Urinary bladder (tissue), 3 donors: ENCODE measurements at regions not wholly inside any gene's neighbourhood (a gene's known extent, or its start where the extent isn't known, plus 50 kb on each side); places are given as distances from the start of the nearest gene placed in this dataset.

ENCODE experiments used
- DNase-seq: peaks from one replicate; pipeline ENCODE4 v3.0.0-alpha.2; 2015; ENCODE audit errors: extremely low spot score
- H3K27ac ChIP-seq: one replicate; pipeline ENCODE4 v1.5.1; 2013; ENCODE audit warnings: low read depth, mild to moderate bottlenecking, moderate library complexity
- H3K36me3 ChIP-seq: one replicate; pipeline ENCODE4 v1.6.1; 2013; ENCODE audit warnings: mild to moderate bottlenecking, moderate library complexity; ENCODE audit not compliant: insufficient read depth
- H3K4me1 ChIP-seq: one replicate; pipeline ENCODE4 v1.6.1; 2013; ENCODE audit warnings: mild to moderate bottlenecking, moderate library complexity; ENCODE audit not compliant: insufficient read depth
- H3K4me3 ChIP-seq: one replicate; pipeline ENCODE4 v1.5.1; 2013; ENCODE audit warnings: low read depth, low read length
- WGBS: extraction: QIAGEN DNeasy Blood & Tissue Kit; methylation state at CpG from one replicate; pipeline ENCODE4 v1.1.7; 2013; 5-methylcytosine and 5-hydroxymethylcytosine counted together
- donor health status: healthy with polysubstance abuse.
- donor health status: healthy.

DNA sequence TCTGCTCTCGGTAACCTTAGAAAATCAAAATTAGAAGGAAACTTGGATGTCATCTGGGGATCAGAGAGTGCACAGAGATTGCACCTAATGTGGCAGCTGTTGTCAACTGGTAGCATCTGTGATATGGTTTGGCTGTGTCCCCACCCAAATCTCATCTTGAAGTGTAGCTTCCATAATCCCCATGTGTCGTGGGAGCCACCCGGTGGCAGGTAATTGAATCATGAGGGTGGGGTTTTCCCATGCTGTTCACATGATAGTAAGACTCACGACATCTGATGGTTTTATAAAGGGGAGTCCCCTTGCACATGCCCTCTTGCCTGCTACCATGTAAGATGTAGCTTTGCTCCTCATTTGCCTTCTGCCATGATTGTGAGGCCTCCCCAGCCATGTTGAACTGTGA is 127.7 kb upstream of the SRRM4 start:
- Histone ChIP-seq H3K36me3 (no peaks in the 10 kb centered on the region), H3K27ac (no peak overlapping the region), H3K4me1 (no peaks in the 10 kb centered on the region), H3K4me3 (no peak overlapping the region)
- DNase-seq, result no peak
- WGBS, result 68% methylated on average over 4 of the region's 4 CpGs

DNA sequence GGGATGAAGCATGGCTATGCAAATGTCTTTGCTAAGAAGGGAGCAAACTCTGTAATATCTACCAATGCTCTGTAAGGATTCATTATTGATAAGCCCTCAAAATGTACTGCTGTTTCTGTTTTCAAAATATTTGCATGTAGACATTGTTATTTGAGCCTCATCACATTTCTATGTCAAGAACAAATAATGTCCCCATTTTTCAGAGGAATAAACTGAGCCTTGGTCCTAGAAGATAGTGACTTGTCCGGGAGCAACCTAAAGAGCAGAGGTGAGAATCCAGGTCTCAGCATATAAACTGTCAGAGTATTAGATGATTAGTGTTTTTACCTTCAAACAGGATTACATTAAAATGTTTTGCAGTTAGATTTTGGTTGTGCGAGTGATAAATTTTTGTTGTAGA is 125.5 kb upstream of the SRRM4 start:
- Histone ChIP-seq H3K4me3 (no peak overlapping the region), H3K27ac (no peak overlapping the region), H3K4me1 (no peaks in the 10 kb centered on the region), H3K36me3 (no peaks in the 10 kb centered on the region)
- DNase-seq, result no peak
- WGBS, result 86% methylated on average over 2 of the region's 2 CpGs

DNA sequence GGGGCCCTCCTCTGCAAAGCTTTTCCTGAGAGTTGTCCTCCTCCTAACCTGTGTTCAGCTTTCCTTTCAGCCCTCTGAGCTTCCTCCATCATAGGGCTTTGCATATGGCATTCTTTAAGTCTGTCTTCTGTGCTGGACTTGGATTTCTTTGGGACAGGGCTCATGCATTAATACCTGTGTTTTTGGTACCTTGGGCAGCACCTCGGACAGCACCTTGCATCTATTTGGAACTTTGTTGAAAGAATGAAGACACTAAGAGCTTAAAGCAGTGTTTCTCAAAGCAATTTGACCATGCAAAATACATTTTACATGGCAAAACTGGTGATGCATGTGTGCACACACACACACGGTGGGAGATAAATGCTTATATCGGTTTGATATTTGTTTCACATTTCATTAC is 115.0 kb upstream of the SRRM4 start:
- WGBS, result 30% methylated on average over 3 of the region's 3 CpGs
- Histone ChIP-seq H3K27ac (no peak overlapping the region), H3K4me3 (no peak overlapping the region), H3K36me3 (no peaks in the 10 kb centered on the region), H3K4me1 (no peaks in the 10 kb centered on the region)
- DNase-seq, result no peak

DNA sequence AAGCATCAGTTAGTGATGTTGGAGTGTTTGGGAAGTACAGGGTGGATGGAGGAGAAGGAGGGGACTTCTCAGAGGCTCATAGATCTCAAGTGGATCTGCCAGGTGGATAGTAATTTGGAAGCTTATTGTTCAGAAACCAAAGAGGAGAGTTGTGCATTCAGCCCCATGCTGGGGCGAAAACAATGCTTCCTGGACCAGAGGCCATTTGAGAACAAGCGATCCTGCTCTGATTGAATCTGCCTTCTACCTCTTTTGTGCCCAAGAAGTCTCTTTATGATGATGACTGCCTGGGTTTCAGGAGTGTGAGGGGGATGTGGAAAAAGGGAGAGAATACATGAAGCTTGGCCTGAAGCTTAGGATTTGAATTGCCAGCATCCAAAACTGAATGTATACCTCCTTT is 110.8 kb upstream of the SRRM4 start:
- no peak for DNase-seq
- H3K27ac ChIP-seq, result no peak overlapping the region
- no peaks in the 10 kb centered on the region for H3K36me3 ChIP-seq
- no peaks in the 10 kb centered on the region for H3K4me1 ChIP-seq
- no peak overlapping the region for H3K4me3 ChIP-seq
- WGBS, result 66% methylated on average over 2 of the region's 2 CpGs

DNA sequence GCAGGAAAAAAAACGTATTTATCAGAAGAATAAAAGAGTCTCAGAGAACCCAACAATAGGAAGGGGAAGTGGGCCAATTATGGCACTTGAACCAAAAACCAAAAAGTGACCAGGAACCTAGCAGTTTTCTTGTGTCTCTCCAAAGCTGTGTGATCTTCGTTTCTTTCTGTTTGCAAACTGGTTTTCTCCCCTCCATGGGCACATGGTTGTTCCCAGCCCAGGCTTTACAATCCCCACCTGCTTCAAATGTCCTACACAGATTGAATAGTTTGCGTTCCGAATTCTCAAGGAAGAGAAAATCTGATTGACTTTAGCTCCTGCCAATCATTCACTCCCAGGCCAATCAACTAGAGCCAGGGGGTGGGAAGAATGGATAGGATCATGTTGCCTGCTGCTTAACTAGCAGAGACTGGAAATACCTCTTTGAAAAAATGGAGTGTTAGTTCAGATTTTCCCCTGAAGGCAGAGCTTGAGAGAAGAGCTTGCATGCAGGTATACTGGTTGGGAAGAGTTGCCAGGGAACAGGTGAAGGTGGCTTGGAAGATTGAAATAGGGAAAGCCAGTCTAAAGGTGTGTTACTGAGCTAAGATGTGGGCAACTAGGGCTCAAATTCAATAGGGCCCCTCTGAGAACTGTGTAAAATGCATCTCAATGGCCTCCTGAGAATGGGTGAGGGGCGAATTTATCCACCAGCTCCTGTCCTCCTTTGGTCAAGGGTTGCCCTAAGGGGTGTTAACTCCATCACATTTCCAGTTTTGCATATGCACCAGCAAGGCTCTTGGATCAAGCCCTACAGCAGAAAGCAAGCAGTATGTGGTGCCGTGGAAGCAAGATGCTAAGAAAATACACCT is 106.4 kb upstream of the SRRM4 start:
- Histone ChIP-seq H3K4me1 (no peaks in the 10 kb centered on the region), H3K4me3 (no peak overlapping the region), H3K36me3 (no peaks in the 10 kb centered on the region), H3K27ac (no peak overlapping the region)
- DNase-seq, result no peak
- WGBS, result 27% methylated on average over 6 of the region's 6 CpGs

DNA sequence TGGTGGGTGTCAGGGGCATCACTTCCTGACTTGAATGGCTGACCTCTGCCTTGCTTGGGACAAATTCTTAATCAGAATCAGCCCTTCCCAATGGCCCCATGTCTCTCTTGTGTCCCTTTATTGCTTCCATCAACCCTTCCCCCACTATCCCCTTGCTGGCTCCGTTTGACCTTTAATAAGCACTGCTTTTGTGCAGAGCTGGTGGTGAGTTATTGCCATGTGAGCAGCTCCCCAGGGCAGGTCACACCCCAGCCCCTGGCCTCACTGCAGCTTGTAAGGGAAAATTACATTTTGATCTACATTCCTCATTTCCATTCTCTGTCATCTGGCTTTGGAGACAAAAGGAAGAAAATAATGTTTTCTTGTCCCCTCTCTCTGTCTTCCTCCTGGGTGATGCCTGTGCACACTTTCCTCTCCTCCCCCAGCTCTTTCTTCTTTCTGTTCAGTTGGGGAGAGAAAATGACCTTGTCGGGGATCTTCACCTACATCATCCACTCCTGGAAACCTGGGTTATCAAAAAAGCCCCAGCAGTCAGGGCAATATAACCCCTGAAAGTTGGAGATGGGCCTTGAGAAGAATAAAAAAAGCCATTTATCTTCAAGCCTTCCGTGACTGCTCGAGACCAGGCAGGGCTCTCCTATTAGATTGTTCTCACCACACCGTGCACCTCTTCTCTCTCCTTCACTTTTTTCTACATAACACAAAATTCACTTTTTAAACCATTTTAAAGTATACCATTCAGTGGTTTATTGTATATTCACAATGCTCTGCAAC is 100.4 kb upstream of the SRRM4 start:
- no peak for DNase-seq
- H3K27ac ChIP-seq, result no peak overlapping the region
- H3K4me1 ChIP-seq, result no peaks in the 10 kb centered on the region
- no peaks in the 10 kb centered on the region for H3K36me3 ChIP-seq
- WGBS, result 57% methylated on average over 5 of the region's 5 CpGs
- no peak overlapping the region for H3K4me3 ChIP-seq

DNA sequence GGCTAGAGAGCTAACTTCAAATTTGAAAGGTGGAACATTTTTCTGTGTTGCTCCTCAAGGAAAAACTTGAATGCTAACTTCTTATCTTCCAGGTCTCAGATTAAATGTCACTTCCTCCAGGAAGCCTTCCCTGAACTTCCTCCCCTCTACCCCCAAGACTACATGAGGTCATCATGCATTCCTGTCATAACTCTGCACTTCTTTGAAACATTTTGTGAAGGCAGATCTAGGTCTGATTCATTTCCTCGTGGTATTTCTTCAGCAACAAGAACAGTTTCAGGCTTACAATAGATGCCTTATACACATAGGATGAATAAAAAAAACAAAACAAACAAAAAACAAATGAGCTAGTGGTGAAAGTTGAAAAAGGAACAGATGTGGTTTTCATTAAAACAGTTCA is 97.1 kb upstream of the SRRM4 start:
- Histone ChIP-seq H3K4me3 (no peak overlapping the region), H3K36me3 (no peaks in the 10 kb centered on the region), H3K27ac (no peak overlapping the region), H3K4me1 (no peaks in the 10 kb centered on the region)
- 54% methylated on average over 1 of the region's 1 CpG for WGBS
- no peak for DNase-seq

DNA sequence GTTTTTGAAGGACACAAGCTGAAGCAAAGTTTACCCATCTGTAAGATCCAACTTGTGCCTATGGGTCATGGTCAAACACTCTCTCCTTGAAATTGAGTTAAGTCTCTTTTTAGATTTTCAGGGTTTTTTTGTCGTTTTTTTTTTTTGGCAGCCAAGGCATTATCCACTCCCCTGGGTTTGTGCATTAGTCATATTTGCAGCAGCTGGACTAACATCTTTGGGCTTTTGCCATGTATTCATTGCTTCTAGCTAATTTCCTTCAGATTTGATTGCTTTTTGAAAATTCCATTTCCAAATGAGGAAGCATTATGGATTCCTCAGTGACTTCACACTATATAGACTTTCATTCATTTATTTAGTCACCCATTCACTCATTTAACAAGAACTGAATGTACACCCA is 80.3 kb upstream of the SRRM4 start:
- Histone ChIP-seq H3K27ac (no peak overlapping the region), H3K4me3 (no peak overlapping the region), H3K36me3 (no peaks in the 10 kb centered on the region), H3K4me1 (no peaks in the 10 kb centered on the region)
- no peak for DNase-seq
- 65% methylated on average over 1 of the region's 1 CpG for WGBS

DNA sequence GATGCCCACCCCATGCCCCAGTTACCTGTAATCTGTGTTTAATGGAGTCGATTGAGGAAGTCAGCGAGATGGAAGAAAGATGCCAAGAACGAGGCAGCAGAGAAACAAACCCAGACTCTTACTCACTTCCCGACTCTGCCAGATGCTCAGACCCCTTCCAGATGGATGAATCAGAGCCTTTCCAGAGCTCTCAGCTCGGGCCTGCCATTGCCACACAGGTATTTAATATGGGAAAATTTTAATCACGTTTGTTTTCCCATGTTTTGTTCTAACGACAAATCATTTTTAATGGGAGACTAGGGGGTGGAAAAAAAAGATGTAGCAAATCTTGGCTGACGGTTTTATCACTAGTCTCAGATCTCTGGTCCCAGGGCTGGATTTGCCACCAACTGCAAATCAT is 72.5 kb upstream of the SRRM4 start:
- no peak for DNase-seq
- Histone ChIP-seq H3K4me3 (no peak overlapping the region), H3K36me3 (no peaks in the 10 kb centered on the region), H3K4me1 (no peaks in the 10 kb centered on the region), H3K27ac (no peak overlapping the region)
- 65% methylated on average over 8 of the region's 8 CpGs for WGBS

DNA sequence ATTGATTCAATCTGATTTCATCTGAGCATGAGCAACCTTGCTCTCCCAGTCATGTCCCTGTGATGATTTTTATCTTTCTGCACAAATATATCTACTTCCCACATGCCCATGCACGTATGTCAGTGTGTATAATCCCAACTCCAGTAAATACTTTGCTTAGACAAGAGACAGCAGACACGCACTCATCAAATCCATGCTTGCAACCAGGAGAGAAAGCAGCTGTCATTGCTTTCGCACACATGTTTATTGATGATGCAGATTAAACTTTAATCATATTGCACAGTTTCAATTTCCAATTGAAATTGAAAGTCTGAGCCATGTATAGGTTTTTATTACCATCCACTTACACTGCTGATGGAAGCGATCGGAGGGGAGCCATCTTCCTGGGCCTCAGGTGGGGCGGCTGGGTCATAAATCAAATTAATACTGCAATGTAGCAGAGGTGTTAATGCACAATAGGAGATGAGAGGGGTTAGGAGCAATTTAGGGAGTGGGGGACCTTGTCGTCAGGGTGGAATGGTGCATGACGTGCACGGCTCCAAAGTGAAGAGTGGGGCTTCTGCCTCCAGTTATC is 68.6 kb upstream of the SRRM4 start:
- Histone ChIP-seq H3K27ac (no peak overlapping the region), H3K4me1 (no peaks in the 10 kb centered on the region), H3K36me3 (no peaks in the 10 kb centered on the region), H3K4me3 (no peak overlapping the region)
- no peak for DNase-seq
- 63% methylated on average over 9 of the region's 9 CpGs for WGBS

DNA sequence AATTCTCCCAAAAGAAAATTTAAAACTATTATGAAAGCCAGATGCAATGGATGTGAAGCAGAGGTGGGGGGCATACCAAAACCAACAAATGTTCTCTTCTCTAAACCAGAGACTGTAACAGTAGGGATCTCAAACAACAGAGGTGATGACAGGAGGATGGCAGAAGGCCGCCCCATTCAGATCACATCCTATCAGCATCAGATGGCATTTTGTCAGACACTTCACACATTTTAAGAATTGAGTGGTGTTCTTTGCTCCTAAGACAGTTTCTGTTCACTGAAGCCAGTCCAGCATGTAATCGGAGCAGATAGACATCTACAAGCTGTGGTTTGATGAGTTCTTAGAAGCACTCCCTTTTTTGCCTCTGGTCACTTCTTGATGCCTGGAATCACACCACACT is 59.6 kb upstream of the SRRM4 start:
- 86% methylated on average over 2 of the region's 2 CpGs for WGBS
- Histone ChIP-seq H3K27ac (no peak overlapping the region), H3K36me3 (no peaks in the 10 kb centered on the region), H3K4me1 (no peaks in the 10 kb centered on the region), H3K4me3 (no peak overlapping the region)
- DNase-seq, result no peak

DNA sequence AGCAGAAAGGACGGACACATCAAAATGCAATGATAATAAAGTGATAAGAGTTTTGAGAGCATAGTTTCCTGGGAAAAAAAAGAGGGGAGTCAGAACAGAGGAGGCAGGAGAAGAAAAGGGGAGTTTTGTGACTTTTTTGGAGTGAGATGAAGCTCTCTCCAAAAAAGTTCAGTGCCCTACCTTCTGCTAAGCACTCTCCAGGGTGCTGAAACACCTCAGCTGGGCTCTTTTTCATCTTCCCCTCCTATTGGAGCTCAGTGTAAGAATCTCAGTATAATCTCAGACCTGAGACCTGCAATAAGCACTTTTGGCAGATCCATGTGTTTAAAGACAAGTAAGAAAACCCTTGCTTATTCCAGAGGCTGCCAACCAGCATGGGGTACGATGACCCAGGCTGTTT is 58.9 kb upstream of the SRRM4 start:
- no peak overlapping the region for H3K4me3 ChIP-seq
- 33% methylated on average over 2 of the region's 2 CpGs for WGBS
- no peaks in the 10 kb centered on the region for H3K36me3 ChIP-seq
- no peak for DNase-seq
- no peak overlapping the region for H3K27ac ChIP-seq
- H3K4me1 ChIP-seq, result no peaks in the 10 kb centered on the region

DNA sequence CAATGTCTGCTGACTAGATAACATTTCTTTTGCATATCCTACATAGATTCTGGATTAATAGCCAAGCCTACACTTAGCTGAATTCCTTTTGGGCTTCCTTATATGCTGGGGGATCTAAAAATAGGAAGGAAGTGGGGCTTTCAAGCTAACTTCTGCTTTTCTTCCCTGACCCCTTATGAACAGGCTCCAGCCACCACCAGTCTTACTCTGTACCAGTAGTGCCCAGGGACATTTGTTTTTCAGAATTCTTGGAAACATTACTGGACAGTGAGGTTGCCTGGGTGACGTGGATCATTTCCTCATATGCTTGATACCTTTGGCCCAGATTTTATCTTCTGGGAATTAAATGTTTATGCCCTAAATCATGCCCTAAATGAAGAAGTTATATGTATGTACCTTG is 55.9 kb upstream of the SRRM4 start:
- 25% methylated on average over 1 of the region's 1 CpG for WGBS
- H3K4me3 ChIP-seq, result no peak overlapping the region
- H3K4me1 ChIP-seq, result no peaks in the 10 kb centered on the region
- no peak for DNase-seq
- H3K27ac ChIP-seq, result no peak overlapping the region
- H3K36me3 ChIP-seq, result no peaks in the 10 kb centered on the region

DNA sequence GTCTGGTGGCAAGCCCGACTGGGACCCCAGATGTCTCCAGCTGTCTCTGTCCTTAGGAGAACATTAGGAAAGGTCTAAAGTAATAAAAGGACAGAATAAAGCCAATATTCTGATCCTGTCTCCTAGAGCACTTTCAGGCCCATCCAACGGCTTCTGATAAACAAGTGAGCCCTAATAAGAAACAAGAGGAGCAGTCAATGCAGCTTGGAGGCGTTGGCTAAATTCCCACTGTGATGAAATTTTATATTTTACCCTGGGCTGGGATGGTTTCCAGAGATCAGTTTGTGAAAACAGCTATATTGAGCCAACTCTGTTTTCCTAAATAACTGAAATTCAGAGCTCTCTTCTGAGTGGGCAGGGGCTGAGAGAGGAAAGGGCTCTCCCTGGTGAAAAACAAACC is 55.5 kb upstream of the SRRM4 start:
- H3K36me3 ChIP-seq, result no peaks in the 10 kb centered on the region
- WGBS, result 48% methylated on average over 3 of the region's 3 CpGs
- H3K27ac ChIP-seq, result no peak overlapping the region
- H3K4me1 ChIP-seq, result no peaks in the 10 kb centered on the region
- H3K4me3 ChIP-seq, result no peak overlapping the region
- DNase-seq, result no peak
